ENCODE measurements at regions not wholly inside any gene's neighbourhood (a gene's known extent, or its start where the extent isn't known, plus 50 kb on each side); places are given as distances from the start of the nearest gene placed in this dataset.

GRCh38 chr17:70266394-70266793 lies 97.1 kb downstream of the KCNJ2 start:
- Histone ChIP-seq H3K9ac (replicated peaks; ENCODE audit: extremely low read depth, insufficient read depth, low read length) (no peak overlapping the region), H3K4me3 (replicated peaks in 1 of 3; ENCODE audit: insufficient read depth in 1 of 3, low read depth in 1 of 3, low read length in 3 of 3) (no peak overlapping the region), H3K9me3 (replicated peaks; ENCODE audit: control insufficient read depth, insufficient read depth, low read length) (no peaks in the 10 kb centered on the region), H3K27me3 (ENCODE audit: control insufficient read depth in 2 of 2, insufficient read depth in 2 of 2, low read length in 2 of 2) (no peaks in the 10 kb centered on the region), H4K20me1 (replicated peaks; ENCODE audit: control insufficient read depth, extremely low read depth, insufficient read depth, low read length) (no peaks in the 10 kb centered on the region), H3K4me2 (ENCODE audit: insufficient read depth, low read length) (no peak overlapping the region), H3K79me2 (ENCODE audit: control insufficient read depth, insufficient read depth, low read length) (no peaks in the 10 kb centered on the region), H3K36me3 (ENCODE audit: control insufficient read depth in 2 of 2, extremely low read depth in 1 of 2, insufficient read depth in 2 of 2, low read length in 2 of 2) (no peaks in the 10 kb centered on the region), H3K9me1 (replicated peaks; ENCODE audit: control insufficient read depth, extremely low read depth, insufficient read depth, low read length) (no peaks in the 10 kb centered on the region), H3K4me1 (ENCODE audit: control insufficient read depth, extremely low read depth, insufficient read depth, low read length) (no peaks in the 10 kb centered on the region), H3K27ac (ENCODE audit: insufficient read depth, low read depth, low read length) (no peak overlapping the region), H2AFZ (ENCODE audit: low read depth, low read length) (no peak overlapping the region)
- dilution Hi-C loops (cut with MboI; ENCODE audit: extremely low pct_ligation_motif_present, low sequenced_read_pairs), result no loop called here
- ChIA-PET CTCF (no interaction called here), POLR2A (no interaction called here)
- BruUV-seq (replicated peaks), result no TSS peak
- intact Hi-C loops (cut with micrococcal nuclease), result no loop called here
- FAIRE-seq, result no peak
- TF ChIP-seq EZH2 (IDR thresholded peaks at IDR 0.05; ENCODE audit: borderline replicate concordance, low read depth, low read length, severe bottlenecking) (no peak), POLR2AphosphoS5 (IDR thresholded peaks at IDR 0.05; ENCODE audit: insufficient read depth, low read depth, low read length) (no peak), CTCF (IDR thresholded peaks at IDR 0.05; ENCODE audit: extremely low read depth in 1 of 2, insufficient read depth in 1 of 2, low read depth in 1 of 2, low read length in 2 of 2) (no peak), MYC (IDR thresholded peaks at IDR 0.05; ENCODE audit: low read depth, low read length) (no peak), GATA2 (IDR thresholded peaks at IDR 0.05; ENCODE audit: insufficient read depth, insufficient read length, low read depth, low read length) (no peak), MAX (IDR thresholded peaks at IDR 0.05; ENCODE audit: insufficient read depth, insufficient read length) (no peak), JUN (IDR thresholded peaks at IDR 0.05; ENCODE audit: borderline replicate concordance, insufficient read depth, insufficient read length, low read depth) (no peak), FOS (IDR thresholded peaks at IDR 0.05; ENCODE audit: borderline replicate concordance, insufficient read depth, low read length) (no peak), POLR2A (IDR thresholded peaks at IDR 0.05; ENCODE audit: low read depth, low read length) (no peak)
- no peak for DNase-seq (ENCODE audit: low read depth, low spot score)

Measured in endothelial cell of umbilical vein (primary cell).